ENCODE measurements at regions not wholly inside any gene's neighbourhood (a gene's known extent, or its start where the extent isn't known, plus 50 kb on each side); places are given as distances from the start of the nearest gene placed in this dataset.

DNA sequence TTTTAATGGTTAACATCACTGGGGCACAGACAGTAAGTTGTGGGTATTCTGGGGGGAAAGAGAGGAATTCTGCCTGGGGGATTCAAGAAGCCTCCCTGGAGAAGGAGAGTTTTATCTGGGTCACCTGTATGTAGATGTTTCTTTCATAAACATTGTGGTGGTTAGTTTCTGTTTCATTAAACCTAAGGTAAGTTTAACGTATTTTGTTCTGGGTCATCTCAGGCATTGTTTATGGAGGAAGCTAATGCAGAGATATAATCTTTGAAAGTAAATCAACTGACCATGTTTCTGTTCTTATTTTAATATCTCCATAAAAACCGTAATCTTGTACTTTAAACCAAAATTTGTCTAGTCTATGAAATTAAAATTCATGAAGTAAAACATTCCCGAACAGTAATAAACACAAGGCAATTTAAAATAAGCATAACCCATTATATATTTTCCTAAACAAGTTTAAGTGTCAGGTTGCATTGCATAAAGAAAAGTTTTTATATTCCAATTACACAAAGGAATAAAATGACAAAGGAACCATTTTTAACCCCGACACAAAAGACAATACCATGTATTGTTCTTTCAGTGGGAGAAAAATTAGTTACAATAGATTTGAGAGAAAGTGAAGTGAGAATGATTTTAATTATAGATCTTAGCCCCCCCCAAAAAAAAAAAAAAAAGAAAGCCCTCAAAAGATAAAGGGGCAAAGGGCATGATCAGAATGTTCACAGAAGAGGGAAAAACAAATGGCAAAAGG lies 274.6 kb upstream of the TBL1XR1 start:
- CTCF ChIA-PET (ENCODE audit: low intra/inter-chr PET ratio, low total read pairs): no interaction called here
- FAIRE-seq (no peak), DNase-seq (ENCODE audit: low spot score) (no peak), ATAC-seq (no peak)
- no TSS peak for BruUV-seq (replicated peaks)
- 76% methylated on average over 4 of the region's 4 CpGs for WGBS (ENCODE audit: low lambda C conversion rate)
- intact Hi-C loops (cut with micrococcal nuclease; ENCODE audit: unreplicated experiment): loop anchor here (10.0 kb wide), 1 partner anchor 417 kb away; no protein-coding TSS in a partner anchor
- Histone ChIP-seq H2AFZ (ENCODE audit: low read length) (no peak overlapping the region), H3K9ac (ENCODE audit: insufficient read depth, low read depth, low read length) (no peak overlapping the region), H3K36me3 (replicated peaks in 1 of 2; ENCODE audit: control insufficient read depth in 1 of 2, insufficient read depth in 2 of 2, low read length in 2 of 2) (no peaks in the 10 kb centered on the region), H3K4me3 (replicated peaks in 1 of 3; ENCODE audit: insufficient read depth in 1 of 3, low read depth in 2 of 3, low read length in 3 of 3) (no peak overlapping the region), H3K9me3 (ENCODE audit: low read length) (no peaks in the 10 kb centered on the region), H3K4me1 (ENCODE audit: insufficient read depth, low read length) (peaks cover 24% of the 10 kb centered on the region), H3K4me2 (ENCODE audit: low read depth, low read length) (no peak overlapping the region), H3K79me2 (ENCODE audit: insufficient read depth, low read length) (no peaks in the 10 kb centered on the region), H3K27ac (ENCODE audit: extremely low read length, insufficient read depth, low read length) (no peak overlapping the region), H3K27me3 (ENCODE audit: control insufficient read depth in 1 of 2, insufficient read depth in 2 of 2, low read length in 2 of 2) (no peaks in the 10 kb centered on the region), H4K20me1 (ENCODE audit: insufficient read depth, low read length) (no peaks in the 10 kb centered on the region)
- TF ChIP-seq ZBTB7B (CRISPR knock-in tag; IDR thresholded peaks at IDR 0.05): no peak
- no peak for TF ChIP-seq ZNF761 (CRISPR knock-in tag; conservative IDR thresholded peaks at IDR 0.05)
- no peak for TF ChIP-seq ISX (CRISPR knock-in tag; conservative IDR thresholded peaks at IDR 0.05)
- no peak for TF ChIP-seq NBN (conservative IDR thresholded peaks at IDR 0.05)
- no peak for TF ChIP-seq ZNF253 (CRISPR knock-in tag; IDR thresholded peaks at IDR 0.05; ENCODE audit: borderline replicate concordance)
- TF ChIP-seq NFIB (CRISPR knock-in tag; IDR thresholded peaks at IDR 0.05; ENCODE audit: borderline replicate concordance): no peak
- no peak for TF ChIP-seq MEIS1 (CRISPR knock-in tag; IDR thresholded peaks at IDR 0.05; ENCODE audit: borderline replicate concordance)
- TF ChIP-seq ZNF350 (CRISPR knock-in tag; IDR thresholded peaks at IDR 0.05; ENCODE audit: borderline replicate concordance, low read depth): no peak
- TF ChIP-seq ZNF816 (CRISPR knock-in tag; IDR thresholded peaks at IDR 0.05; ENCODE audit: borderline replicate concordance): no peak
- no peak for TF ChIP-seq PRPF4 (IDR thresholded peaks at IDR 0.05; ENCODE audit: low read depth, low read length, poor library complexity, severe bottlenecking)
- POLR2A ChIA-PET: no interaction called here
- in situ Hi-C loops (cut with HindIII; ENCODE audit: extremely low pct_ligation_motif_present, low pct_unique_long_range_greater_than_20kb): no loop called here
